Hepatocyte (in vitro differentiated cells): ENCODE measurements at regions not wholly inside any gene's neighbourhood (a gene's known extent, or its start where the extent isn't known, plus 50 kb on each side); places are given as distances from the start of the nearest gene placed in this dataset.

Experiments
- CTCF ChIP-seq: fragments of 200-600 bp; sonication (generic); IDR thresholded peaks from 2 replicates; pipeline ENCODE4 v1.5.1; 2016; ENCODE audit warnings: antibody characterized with exemption, mild to moderate bottlenecking; ENCODE audit not compliant: poor library complexity
- EZH2 ChIP-seq: fragments of 200-600 bp; sonication (generic); IDR thresholded peaks from 2 replicates; pipeline ENCODE4 v1.6.1; 2016; ENCODE audit warnings: antibody characterized with exemption, mild to moderate bottlenecking, borderline replicate concordance

- TF ChIP-seq CTCF (no peak), EZH2 (no peak)
Observed at GRCh38 chr11:23991165-23991539, 505.7 kb upstream of the LUZP2 start.
